ENCODE measurements at regions not wholly inside any gene's neighbourhood (a gene's known extent, or its start where the extent isn't known, plus 50 kb on each side); places are given as distances from the start of the nearest gene placed in this dataset.

GRCh38 chr12:22935501-22935900, 310.5 kb downstream of the ETNK1 start:
- TF ChIP-seq CREM (IDR thresholded peaks at IDR 0.05; ENCODE audit: low read depth) (no peak), CTCF (IDR thresholded peaks at IDR 0.05 in 2 of 3, conservative IDR thresholded peaks at IDR 0.05 in 1 of 3; ENCODE audit: control insufficient read depth in 2 of 3, extremely low read depth in 1 of 3, insufficient read depth in 1 of 3, low read depth in 3 of 3, low read length in 3 of 3) (no peak), CEBPZ (IDR thresholded peaks at IDR 0.05; ENCODE audit: low read depth, low read length) (no peak), REST (IDR thresholded peaks at IDR 0.05; ENCODE audit: low read depth, low read length) (no peak), USF2 (IDR thresholded peaks at IDR 0.05; ENCODE audit: borderline replicate concordance, low read depth, low read length) (no peak), CUX1 (IDR thresholded peaks at IDR 0.05; ENCODE audit: insufficient replicate concordance, low read depth, low read length) (no peak), POLR2A (IDR thresholded peaks at IDR 0.05; ENCODE audit: low read depth, low read length) (no peak)
